ENCODE measurements at regions not wholly inside any gene's neighbourhood (a gene's known extent, or its start where the extent isn't known, plus 50 kb on each side); places are given as distances from the start of the nearest gene placed in this dataset.

DNA sequence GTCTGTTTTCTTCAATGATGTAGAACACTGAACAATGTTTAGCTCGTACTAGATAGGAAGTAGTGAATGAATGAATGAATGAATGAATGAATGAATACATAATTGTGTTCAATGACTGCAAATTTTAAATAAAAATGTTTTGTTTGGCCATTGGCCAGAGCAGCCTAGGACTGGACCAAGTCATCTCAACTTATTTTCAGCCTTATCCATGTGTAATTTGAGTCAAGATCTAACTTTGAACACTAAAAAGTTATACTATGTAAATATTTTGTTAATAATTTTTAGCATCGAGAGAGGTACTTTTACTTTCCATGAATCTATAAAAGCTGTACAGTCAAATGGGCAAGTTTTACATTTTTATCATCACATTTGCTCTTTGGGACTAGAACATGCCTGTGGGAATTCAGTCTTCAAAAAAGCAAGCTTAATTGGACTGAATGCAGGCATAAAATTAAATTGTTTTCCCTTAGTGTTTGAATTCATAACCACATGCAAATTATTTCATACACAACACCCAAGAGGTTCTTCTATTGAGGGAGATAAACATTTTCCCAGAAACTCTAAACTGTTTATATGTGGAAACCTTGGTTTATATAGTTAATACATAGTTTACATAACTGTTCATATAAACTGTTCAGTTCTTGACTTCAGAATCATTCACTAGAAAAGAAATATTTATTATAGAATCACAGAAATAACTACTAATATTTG is 222.1 kb upstream of the ANO3 start:
- intact Hi-C loops (cut with DNase I): no loop called here
- H3K36me3 ChIP-seq (ENCODE audit: insufficient read depth in 1 of 2, low read depth in 1 of 2): no peaks in the 10 kb centered on the region
- H3K27ac ChIP-seq: no peak overlapping the region
- no peaks in the 10 kb centered on the region for H3K4me1 ChIP-seq
- 60 to 75% (median 68%) methylated on average over 2 of the region's 2 CpGs for WGBS, 3 donors
- no peak for DNase-seq
- no peak for ATAC-seq
- H3K27me3 ChIP-seq (ENCODE audit: insufficient read depth in 3 of 3, low read length in 2 of 3): no peaks in the 10 kb centered on the region
- no peak overlapping the region for H3K4me3 ChIP-seq
- TF ChIP-seq, protein P1, sequence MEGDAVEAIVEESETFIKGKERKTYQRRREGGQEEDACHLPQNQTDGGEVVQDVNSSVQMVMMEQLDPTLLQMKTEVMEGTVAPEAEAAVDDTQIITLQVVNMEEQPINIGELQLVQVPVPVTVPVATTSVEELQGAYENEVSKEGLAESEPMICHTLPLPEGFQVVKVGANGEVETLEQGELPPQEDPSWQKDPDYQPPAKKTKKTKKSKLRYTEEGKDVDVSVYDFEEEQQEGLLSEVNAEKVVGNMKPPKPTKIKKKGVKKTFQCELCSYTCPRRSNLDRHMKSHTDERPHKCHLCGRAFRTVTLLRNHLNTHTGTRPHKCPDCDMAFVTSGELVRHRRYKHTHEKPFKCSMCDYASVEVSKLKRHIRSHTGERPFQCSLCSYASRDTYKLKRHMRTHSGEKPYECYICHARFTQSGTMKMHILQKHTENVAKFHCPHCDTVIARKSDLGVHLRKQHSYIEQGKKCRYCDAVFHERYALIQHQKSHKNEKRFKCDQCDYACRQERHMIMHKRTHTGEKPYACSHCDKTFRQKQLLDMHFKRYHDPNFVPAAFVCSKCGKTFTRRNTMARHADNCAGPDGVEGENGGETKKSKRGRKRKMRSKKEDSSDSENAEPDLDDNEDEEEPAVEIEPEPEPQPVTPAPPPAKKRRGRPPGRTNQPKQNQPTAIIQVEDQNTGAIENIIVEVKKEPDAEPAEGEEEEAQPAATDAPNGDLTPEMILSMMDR (IDR thresholded peaks at IDR 0.05): no peak
- no peaks in the 10 kb centered on the region for H3K9me3 ChIP-seq

DNA sequence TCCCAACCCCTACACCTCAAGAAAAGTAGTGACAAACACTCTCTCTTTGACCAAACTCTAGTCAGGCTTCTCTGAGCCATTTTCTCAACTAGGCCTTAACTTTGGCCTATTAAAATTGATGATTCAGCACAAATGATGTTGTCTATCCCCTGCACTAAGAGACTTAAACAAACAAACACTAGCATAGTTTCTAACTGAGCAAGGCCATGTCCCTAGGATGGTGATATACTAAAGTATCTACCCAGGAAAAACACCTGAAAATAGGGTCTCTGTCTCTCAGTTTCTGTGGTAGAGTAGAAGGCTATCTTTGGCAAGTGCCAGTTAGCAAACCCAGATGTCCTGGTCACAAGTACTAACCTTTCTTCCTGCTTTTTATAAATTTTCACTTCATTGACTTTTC is 219.7 kb upstream of the ANO3 start:
- TF ChIP-seq, protein P1 (IDR thresholded peaks at IDR 0.05): no peak
- Histone ChIP-seq H3K4me3 (no peak overlapping the region), H3K9me3 (no peaks in the 10 kb centered on the region), H3K4me1 (no peaks in the 10 kb centered on the region), H3K36me3 (ENCODE audit: insufficient read depth in 1 of 2, low read depth in 1 of 2) (no peaks in the 10 kb centered on the region), H3K27ac (no peak overlapping the region), H3K27me3 (ENCODE audit: insufficient read depth in 3 of 3, low read length in 2 of 3) (no peaks in the 10 kb centered on the region)
- intact Hi-C loops (cut with DNase I): no loop called here
- ATAC-seq: no peak
- DNase-seq: no peak

DNA sequence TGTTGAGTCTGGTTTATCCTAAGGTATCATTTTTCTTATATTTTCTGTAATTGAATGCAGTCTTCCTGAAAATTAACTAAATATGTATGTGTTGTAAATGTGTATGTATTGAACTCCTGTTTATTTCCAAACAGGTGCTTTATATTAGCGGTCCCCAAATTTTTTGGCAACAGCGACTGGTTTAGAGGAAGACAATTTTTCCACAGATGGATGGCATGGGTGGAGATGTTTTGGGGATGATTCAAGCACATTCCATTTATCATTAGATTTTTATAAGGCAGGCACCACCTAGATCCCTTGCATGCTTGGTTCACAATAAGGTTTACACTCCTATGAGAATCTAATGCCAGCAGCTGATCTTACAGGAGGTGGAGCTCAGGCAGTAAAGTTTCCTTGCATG is 210.5 kb upstream of the ANO3 start:
- no peaks in the 10 kb centered on the region for H3K27me3 ChIP-seq (ENCODE audit: insufficient read depth in 3 of 3, low read length in 2 of 3)
- H3K9me3 ChIP-seq: no peaks in the 10 kb centered on the region
- H3K36me3 ChIP-seq (ENCODE audit: insufficient read depth in 1 of 2, low read depth in 1 of 2): no peaks in the 10 kb centered on the region
- TF ChIP-seq, protein P1 (IDR thresholded peaks at IDR 0.05): no peak
- DNase-seq (no peak), ATAC-seq (no peak)
- H3K4me3 ChIP-seq: no peak overlapping the region
- 63 to 72% (median 68%) methylated on average over 2 of the region's 2 CpGs for WGBS, 3 donors
- intact Hi-C loops (cut with DNase I): no loop called here
- no peak overlapping the region for H3K27ac ChIP-seq
- no peaks in the 10 kb centered on the region for H3K4me1 ChIP-seq

DNA sequence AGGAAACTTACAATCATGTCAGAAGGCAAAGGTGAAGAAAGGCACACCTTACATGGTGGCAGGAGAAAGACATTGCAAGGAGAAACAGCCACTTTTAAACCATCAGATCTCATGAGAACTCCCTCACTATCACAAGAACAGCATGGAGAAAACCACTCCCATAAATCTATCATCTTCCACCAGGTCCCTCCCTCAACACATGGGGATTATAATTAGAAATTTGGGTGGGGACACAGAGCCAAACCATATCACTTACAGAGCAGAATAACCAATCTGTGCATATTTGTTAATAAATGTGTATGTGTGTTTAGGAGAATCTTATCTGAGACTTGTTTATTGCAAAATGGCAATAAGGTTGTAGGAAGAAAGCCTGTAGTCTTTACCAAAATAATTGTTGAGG is 205.2 kb upstream of the ANO3 start:
- TF ChIP-seq, protein P1 (IDR thresholded peaks at IDR 0.05): no peak
- DNase-seq: no peak
- H3K4me1 ChIP-seq: no peaks in the 10 kb centered on the region
- no peaks in the 10 kb centered on the region for H3K36me3 ChIP-seq (ENCODE audit: insufficient read depth in 1 of 2, low read depth in 1 of 2)
- no peaks in the 10 kb centered on the region for H3K27me3 ChIP-seq (ENCODE audit: insufficient read depth in 3 of 3, low read length in 2 of 3)
- no peaks in the 10 kb centered on the region for H3K9me3 ChIP-seq
- H3K4me3 ChIP-seq: no peak overlapping the region
- no peak overlapping the region for H3K27ac ChIP-seq
- intact Hi-C loops (cut with DNase I): no loop called here
- no peak for ATAC-seq

GRCh38 chr11:26127336-26127735 is 204.6 kb upstream of the ANO3 start:
- Histone ChIP-seq H3K27me3 (ENCODE audit: insufficient read depth in 3 of 3, low read length in 2 of 3) (no peaks in the 10 kb centered on the region), H3K4me3 (no peak overlapping the region), H3K36me3 (ENCODE audit: insufficient read depth in 1 of 2, low read depth in 1 of 2) (no peaks in the 10 kb centered on the region), H3K27ac (no peak overlapping the region), H3K4me1 (no peaks in the 10 kb centered on the region), H3K9me3 (no peaks in the 10 kb centered on the region)
- DNase-seq (no peak), ATAC-seq (no peak)
- intact Hi-C loops (cut with DNase I): no loop called here
- TF ChIP-seq, protein P1 (IDR thresholded peaks at IDR 0.05): no peak
